ENCODE measurements at regions not wholly inside any gene's neighbourhood (a gene's known extent, or its start where the extent isn't known, plus 50 kb on each side); places are given as distances from the start of the nearest gene placed in this dataset.

DNA sequence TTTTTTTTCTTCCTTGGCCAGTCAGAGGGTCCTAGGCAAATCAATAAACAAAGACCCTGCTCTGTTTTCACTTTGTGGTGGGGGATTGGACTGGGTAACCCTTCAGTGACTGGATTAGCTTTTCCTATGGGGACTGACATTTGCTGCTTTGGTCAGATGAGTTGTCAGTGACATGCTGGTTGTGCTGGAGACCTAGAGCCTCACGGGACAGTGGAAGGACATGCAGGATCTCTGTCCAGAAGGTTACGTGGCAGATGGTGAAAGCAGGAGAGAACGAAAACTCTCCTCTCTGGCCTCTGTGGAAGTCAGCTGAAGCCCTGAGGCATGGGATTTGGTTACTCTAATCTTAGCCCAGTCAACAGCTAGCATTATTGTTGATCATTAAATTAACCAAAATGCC, 90.0 kb upstream of the BMPER start:
- no peak for DNase-seq

DNA sequence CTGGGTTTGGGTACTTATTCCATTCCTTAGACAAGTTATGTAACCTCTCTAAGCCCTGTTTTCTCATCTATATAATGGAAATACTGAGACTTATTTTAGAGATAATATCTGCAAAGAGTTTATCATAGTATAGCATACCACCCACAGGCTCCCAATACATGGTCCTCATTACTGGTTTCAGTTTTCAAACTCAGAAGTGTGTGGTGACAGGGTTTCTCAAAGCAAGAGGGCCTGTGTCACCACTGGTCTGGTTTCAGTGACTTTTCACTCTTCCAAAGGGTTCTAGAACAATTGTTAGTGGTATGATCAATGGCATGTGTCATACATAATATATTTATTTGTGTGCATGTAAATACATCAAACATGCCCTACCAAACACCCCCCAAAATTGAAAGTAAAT, 89.2 kb upstream of the BMPER start:
- no peak for DNase-seq

DNA sequence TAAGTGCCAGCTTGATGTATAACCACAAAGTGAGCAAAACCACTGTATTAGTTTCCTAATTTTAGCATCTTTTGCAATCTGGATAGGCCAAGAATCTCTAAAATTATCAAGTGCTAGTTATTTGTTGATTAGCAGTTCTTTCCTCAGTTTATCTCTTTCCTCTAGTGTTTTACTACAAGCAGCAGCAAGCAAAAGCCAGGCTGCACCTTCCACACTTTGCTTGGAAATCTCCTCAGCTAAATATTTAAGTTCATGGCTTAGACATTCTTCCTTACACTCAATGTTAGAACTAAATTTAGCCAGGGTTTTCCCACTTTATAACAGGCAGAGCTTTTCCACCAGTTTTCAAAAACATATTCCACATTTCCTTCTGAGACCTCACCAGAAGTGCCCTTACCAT, 85.7 kb upstream of the BMPER start:
- no peak for DNase-seq

DNA sequence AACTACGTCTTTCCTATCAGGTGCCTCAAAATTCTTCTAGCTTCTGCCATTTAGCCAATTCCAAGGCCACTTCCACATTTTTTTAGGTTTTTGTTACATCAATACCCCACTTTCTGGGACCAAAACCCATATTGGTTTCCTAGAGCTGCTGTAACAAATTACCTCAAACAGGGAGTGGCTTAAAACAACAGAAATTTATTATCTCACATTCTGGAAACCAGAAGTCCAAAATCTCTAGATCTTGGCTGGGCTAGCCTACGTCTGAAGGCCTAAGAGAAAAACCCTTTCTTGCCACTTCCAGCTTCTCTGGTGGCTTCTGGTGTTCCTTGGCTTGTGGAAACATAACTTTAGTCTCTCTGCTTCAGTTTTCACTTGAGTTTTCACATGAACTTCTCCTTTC, 85.1 kb upstream of the BMPER start:
- no peak for DNase-seq

DNA sequence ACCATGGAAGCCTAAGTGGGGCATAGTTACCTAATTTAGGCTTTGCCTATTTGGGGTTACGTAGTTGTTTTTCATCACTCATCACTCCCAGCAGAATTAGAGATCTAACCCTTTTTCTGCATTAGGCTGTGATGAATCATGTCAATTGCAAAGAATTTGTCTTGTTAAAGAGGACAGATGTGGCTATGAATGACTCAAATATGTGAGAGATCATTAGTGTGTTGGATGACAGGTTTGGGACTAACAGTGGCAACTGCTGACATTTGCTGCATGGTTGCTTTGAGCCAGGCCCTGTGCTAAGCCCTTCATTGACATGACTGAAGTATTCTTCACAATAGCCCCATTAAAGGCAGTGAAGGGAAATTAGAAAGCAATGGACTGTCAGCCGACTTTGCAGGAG, 83.4 kb upstream of the BMPER start:
- peak; percentile 67 for DNase-seq

DNA sequence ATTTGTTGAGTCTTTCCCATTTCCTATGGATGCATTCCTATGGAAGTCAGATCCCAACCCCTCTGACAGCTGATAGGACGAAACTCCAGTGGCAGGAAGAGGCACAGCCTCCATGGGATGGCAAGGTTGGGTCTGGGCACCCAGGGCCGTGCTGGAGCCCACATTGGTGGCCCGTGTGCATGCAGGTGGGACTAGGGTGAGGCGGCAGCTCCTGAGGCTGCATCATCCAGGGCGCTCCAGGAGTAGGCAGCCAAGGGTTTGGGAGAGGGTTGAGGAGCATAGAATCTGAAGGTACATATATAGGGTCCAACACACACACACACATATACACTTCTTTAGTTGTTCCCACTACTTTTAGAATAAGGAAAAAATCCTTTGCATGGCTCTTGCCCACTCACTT, 81.4 kb upstream of the BMPER start:
- DNase-seq: no peak

DNA sequence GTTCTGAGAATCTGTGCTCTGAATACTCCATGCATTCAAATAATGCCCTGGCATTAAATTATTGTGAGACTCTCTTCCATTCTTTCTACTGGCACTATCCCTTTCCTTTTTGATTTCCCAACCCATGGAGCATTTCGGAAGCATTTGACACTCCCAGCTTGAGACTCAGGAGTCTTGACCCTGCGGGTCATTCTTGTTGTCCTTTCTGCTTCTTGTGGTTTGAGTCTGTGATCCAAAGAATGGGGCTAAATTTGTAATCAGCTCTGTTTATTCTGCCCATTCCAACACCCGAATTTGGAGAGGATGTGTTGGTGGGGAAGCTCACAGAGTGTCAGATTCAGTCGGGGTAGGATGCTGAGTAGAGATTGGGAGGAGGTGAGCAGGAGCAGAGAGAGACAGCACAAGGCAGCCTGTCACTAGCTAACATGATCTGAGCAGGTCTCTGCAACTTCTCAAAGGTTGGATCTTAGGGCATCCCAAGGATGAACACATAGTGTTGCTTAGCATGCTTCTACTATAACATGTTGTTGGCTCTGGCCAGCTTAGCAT, 80.4 kb upstream of the BMPER start:
- DNase-seq: peak; percentile 69

DNA sequence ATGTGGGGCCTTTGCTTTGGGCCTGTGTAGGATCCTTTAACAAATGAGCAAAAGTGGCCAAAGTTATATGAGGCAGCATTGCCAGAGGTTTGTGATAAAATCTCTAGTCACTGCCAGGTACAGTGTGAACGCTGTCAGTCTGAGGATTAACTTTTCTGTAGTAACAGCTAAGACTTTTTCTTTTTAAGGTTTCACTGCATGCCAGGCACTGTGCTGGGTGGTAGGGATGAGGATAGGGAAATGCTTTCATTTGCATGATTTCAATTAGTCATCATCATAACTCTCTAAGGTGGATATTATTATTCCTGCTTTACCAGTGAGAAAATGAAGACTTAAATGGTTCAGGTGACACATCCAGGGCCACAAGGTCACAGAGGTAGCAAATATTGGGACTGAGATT, 79.7 kb upstream of the BMPER start:
- no peak for DNase-seq

DNA sequence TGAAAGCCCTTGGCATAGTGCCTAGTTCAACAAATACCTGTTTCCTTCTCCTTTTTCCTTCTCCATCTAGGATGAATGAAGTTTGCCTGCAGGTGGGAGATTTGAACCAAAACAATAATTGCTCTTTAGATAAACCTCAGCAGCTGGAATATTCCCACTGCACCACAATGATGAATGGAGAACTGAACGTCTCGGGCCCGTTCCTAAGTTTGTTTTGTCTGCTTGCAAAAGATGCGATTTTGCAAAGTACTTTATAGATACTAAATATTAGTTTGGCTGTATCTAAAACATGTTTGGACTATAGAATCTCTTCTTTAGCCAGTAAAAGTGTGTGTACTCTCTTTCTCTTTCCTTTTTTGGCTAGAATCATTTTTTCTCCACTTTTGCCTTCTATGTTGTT, 75.8 kb upstream of the BMPER start:
- no peak for DNase-seq

DNA sequence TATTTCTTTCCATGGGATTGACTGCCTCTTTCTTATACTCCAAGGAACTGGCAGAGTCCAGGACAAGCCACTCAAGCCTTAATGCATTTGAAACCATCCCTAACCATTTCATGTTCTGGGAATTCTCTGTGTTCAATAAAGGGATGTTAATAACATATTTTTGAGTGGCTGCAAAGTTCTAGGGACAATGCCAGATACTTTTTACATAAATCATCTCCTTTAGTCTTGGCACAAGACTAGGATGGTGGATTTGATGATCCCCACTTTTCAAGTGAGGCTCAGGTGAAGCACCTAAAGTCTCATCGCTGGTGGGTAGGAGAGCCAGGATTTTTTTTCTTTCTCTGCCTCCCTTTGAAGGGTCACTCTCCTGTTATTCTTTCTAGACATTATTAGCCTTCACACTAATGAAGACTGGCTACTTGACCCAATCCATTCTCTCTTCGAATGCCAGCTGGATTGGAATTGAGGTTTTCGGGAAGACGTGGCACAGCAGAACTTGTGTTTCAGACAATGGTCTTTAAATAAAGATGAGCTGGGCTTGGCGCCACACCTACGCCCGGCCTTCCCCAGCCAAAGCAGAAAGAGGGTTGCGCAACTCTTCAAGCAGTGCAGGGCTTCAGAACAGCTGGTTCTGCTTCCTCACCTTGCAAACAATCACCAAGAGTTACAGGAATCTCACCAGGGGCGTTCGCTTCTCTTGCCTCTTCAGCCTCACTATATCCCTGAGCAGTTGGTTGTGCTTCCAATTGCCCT, 73.8 kb upstream of the BMPER start:
- peak; percentile 81 for DNase-seq

DNA sequence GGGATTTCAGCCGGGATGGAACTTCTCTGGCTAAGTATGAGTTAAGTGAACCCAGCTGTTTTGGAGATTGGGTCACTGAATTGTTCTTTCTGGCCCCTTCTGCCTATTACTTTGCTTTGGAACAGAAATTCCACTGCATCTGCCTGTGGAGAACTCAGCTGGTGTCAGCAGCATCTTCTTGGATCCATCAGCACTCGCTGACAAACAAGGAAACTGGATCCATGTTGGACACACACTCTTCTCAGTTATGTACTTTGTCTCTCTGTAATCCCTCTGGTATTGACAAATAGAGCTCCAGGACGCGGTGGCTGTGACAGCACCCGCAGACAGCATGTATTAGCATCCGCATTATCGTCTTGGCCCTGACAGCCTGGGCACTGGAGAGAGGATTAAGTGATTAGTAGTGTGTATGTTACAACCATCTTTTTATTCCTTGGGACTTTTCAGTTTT, 73.0 kb upstream of the BMPER start:
- DNase-seq: peak; percentile 67

DNA sequence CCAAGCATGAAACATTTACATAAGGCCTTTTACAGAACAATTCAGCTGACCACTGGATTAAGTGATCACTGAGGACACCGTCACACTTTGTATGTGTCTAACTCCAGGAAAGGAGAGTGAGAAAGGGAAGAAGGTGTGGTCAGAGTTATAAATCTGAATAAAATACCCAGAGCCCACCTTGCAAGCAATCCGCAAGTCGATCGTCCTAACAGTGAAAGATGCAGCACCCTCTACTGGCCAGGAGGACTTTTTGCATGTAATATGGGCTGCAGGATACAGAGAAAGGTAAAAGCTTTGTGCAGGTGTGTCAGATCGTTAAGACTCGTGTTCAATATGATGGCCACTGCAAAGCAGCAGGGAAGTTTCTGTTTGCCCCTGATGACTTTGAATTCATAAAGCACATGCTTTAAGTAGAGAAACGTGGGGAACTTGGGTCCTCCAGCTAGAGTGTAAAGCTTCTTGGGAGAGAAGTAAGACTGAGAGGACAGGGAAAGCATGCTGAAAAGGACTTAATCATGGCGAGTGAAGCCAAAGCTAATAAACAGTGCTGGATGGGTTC, 68.5 kb upstream of the BMPER start:
- no peak for DNase-seq

DNA sequence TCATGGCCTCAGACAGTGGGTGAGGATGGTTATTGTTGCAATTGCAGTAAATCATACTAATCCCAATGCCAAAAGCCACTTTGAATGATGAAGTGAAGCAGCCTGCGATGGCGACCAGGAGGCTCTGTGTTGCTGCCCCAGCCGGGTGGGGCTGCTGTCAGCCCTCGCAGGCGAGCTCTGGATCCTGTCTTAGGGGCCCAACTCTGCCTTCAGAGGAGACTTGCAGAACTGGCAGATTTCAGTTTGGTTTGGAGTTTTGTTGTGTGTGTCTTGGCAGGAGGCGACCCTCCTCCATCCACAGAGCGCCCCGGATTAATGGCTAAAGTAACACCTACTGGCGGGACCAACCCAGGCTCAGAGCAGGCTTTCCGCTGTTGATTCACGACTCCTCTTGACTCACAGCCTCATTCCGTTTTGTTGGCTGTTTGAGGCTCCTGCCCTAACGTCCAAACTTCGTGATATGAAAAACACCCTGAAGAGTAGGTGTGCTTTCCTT, 67.9 kb upstream of the BMPER start:
- DNase-seq: no peak

DNA sequence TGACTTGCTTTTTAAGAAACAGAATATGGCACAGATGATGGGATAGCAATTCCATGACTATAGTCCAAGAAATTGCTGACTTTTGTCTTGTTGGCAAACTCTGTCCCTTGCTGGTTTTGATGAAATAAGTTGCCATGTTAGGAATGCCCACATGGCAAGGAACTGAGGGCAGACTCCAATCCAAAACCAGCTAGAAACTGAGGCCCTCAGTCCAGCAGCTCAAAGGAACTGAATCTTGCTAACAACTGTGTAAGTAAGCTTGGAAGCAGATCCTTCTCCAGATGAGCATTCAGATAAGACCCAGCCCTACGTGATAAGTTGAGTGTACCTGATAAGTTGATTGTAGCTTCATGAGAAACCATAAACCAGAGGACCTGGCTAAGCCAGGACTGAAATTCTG, 64.3 kb upstream of the BMPER start:
- no peak for DNase-seq

DNA sequence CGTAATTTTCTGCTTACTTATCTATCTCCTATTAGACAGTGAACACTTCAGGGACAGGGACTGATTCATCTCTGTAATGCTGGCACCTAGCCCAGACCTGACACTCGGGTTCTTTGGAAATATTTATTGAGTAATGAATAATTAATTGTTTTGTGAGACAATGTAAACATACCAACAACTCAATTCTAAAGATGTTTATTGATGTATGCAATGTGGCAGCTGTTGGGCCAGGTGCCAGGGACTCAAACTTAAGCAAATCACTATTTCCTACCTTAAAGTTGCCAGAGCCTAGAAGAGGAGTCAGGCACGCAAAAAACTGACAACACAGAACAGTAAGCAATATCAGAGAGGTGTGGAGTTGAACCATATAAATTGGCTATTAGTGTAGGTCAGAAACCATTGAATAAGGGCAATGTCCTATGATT, 63.6 kb upstream of the BMPER start:
- DNase-seq: peak; percentile 65

DNA sequence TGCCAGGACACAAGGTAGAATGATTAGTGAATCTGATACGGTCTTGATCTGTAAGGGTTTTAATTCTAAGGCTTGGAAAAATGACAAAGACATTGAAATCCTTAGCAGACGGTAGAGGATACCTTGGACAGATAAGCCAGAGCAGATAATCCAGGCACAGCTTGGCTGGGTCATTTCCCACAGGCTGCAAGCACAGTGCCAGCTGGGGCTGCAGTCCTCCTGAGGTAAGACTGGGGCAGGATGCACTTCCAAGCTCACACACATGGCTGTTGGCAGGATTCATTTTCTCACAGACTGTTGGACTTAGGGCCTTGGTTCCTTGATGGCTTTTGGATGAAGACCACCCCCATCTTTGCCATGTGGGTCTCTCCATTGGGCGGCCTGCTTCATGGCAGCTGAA, 63.2 kb upstream of the BMPER start:
- DNase-seq: no peak

DNA sequence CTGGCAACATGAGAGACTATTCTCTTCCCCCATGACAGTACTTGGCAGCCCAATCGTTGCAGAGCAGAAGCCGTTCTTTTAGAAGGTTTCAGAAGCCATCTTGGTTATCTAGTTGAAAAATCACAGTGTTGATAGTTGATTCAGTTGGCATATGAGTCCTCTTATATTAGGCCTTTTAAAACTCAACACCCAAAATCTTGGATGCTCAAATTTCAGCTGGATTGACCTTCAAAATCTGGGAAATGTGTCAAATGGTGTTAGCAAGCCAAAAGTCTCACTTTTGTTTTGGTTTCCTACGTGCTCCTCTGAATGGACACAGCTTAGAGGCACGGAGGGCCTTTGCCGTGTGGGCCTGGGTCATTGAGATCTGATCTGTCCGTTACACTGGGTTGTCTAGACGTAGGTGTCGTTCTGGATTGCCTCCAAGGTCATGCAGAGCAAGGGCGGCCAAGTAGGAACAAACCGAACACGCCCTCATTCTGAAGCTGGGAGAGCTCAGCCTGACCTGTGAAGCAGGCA, 59.3 kb upstream of the BMPER start:
- DNase-seq: no peak

DNA sequence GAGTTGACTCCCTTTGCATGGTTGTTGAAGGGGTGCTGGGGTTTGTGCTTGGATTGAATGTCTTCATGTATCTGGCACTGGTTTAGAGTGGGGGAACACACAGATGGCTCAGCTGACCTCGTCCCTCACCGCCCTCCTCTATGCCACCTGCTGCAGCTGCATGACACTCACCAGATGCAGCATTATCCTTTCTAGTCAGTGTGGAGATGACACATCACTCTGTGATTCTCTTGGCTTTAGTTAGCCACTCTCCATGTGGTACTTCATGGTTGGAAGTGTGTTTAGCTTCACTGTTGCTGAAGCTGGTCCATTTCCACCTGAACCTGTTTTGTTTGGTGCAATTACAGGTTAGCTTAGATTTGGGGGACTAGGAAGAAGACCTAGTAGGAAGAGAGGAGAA, 56.3 kb upstream of the BMPER start:
- peak; percentile 40 for DNase-seq

DNA sequence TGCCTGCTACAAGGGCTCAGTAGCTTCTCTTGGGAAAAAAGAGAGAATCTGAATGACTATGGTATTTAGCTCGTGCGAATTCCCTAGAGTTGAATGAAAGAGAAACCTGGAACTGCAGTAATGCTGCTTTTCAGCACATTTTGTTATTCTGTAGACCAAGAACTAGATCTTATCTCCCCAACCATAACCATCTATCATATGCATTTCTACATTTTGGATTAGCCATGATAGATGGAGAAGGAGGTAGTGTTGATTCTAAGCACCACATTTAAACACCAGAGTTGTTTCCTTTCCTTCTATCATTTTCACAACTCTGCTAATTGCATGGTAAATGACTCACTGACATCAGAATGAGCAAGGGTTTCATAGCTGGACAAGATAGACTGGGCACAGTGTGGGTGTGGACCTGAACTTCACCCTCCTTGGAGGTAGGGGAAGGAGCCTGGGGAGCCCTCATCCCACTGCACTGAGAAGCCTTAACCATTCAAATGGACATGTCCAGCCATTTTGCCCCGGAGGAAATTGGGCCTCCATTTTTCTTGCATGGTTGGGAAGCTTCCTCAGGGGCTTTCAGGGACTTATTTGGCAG, 55.3 kb upstream of the BMPER start:
- no peak for DNase-seq

DNA sequence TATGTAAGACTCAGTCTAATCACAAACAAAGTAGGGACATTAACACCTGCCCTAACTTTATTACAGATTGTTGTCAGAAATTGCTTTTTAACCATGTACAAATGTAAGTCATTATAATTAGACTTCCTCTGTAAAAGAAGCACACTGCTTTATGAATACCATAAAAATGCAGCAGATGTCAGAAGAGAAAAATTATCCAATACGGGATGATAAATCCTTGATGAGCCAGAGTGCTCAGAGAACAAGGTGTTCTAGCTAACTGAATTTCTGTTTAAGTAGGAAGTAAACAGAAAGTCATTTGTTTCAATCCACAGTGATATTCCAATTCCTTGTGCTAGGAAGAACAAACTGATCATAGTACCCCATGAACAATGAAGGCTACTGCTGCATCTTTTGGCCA, 54.6 kb upstream of the BMPER start:
- DNase-seq: no peak

DNA sequence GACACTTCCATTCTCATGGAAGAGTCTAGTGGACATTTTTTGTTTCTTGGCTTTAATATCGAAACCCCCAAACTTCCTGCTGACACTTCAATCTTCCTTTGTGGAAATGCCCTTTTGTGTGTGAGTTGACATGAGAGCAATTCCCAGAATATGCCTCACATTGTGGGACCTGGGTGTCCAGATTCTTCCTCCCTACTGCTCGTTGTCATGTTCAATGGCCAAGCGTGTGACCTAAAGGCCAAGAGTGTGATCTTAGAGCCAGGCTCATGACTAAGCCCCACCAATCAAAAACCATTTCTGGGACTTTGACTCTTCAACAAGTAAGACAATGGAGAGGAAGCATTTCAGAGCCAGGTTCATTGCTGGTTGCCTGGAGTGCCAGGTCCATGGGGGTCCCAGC, 52.5 kb upstream of the BMPER start:
- DNase-seq: no peak

DNA sequence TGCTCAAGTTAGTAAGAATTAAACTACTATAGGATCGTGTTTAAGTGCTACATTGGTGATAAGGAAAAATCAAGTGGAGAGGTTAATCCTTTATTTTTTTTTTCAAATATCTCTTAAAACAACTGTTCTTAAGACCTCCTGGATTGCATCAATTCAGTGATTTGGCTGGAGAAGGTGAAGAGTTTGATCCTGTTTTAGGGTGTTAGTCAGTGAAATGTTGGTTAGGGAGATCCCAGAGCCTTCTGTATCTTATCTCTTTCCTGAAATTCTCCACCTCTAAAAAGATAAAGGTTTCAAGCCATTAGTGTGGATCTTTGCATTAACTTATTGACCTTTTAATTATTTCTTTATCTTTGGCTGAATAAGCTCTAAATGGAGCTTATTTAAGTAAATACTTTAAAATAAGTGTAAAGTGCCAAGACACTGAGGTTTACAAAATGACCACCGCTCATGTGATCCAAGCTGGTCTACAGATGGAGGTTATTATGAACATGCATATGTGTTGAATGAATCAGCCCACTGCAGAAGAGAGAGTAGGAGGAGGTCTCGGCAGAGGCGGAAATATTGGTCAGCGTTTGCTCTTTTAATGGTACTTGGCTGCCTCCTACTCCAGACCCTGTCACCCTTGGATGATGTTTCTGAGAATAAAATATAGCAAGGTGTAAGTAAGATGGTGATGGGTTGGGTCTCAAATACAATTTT, 51.8 kb upstream of the BMPER start:
- peak; percentile 85 for DNase-seq

DNA sequence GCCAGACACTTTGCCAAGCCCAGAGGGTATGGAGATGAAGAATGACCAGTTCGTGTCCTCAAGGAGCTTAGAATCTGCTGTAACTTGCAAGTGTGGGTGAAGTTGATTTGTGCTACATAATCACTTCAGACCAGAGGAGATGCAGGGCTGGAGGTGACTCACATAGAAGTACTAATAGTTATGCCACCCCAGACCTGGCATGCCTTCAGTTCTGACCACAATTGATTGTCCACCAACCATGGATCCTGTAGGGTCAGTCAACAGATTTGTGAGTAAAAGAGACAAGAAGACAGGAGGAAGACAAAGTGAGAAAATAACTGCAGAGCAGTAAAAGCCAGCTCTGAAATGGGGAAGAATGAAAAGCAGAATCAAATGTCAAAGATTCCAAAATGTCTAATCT, 51.2 kb upstream of the BMPER start:
- peak; percentile 46 for DNase-seq
